T-helper 2 cell treated with Interferon-gamma antibody and Interleukin-4, amounts not matched to agents 5 μg/mL and 100 μg/mL, for 36 hours (primary cell): ENCODE measurements at regions not wholly inside any gene's neighbourhood (a gene's known extent, or its start where the extent isn't known, plus 50 kb on each side); places are given as distances from the start of the nearest gene placed in this dataset.

Experiments used
- DNase-seq: peaks from one replicate; pipeline ENCODE4 v3.0.0; 2021; ENCODE audit warnings: low spot score
- H3K27ac Mint-ChIP-seq: one replicate; pipeline ENCODE4 v1.8.0; 2021; ENCODE audit warnings: mild to moderate bottlenecking, mixed read lengths
- H3K27me3 Mint-ChIP-seq: one replicate; pipeline ENCODE4 v1.8.0; 2021; ENCODE audit warnings: low read depth, mixed read lengths
- H3K36me3 Mint-ChIP-seq: one replicate; pipeline ENCODE4 v1.8.0; 2021; ENCODE audit warnings: low read depth, mixed read lengths
- H3K4me1 Mint-ChIP-seq: one replicate; pipeline ENCODE4 v1.8.0; 2021; ENCODE audit warnings: low read depth, mixed read lengths
- H3K4me3 Mint-ChIP-seq: one replicate; pipeline ENCODE4 v1.8.0; 2022; ENCODE audit warnings: mild to moderate bottlenecking, moderate library complexity, mixed read lengths
- H3K9me3 Mint-ChIP-seq: one replicate; pipeline ENCODE4 v1.8.0; 2021; ENCODE audit warnings: mixed read lengths

DNA sequence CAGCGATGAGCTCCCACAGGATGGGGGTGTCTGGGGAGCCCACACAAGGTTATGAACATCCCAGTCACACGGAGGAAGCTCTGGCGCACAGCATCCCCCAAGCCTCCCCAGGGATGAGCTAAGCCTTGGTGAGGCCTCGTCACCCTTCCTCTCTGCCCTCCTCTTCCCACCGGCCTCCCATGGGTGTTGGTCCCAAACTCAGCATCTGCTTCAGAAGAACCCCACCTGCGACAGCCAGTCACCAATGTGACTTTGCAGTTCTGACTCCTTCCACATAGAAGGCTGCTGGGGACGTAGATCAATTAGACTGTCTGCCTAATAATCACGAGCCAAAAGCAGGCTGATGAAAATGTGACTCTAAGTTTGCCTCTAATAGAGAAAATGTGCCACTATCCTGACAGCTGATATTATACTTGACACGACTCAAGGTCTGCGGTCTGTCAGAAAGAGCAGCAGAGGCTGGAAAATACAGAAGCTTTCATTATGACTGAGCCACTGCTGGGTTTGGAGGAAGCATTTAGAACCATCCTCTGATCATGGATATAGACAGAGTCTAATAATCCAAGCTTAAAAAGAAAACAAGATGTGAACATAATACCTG, 116.0 kb upstream of the PFKP start:
- Mint-ChIP-seq H3K27ac (no peak overlapping the region), H3K9me3 (no peaks in the 10 kb centered on the region), H3K36me3 (no peaks in the 10 kb centered on the region), H3K4me3 (no peak overlapping the region), H3K27me3 (peaks cover 7% of the 10 kb centered on the region), H3K4me1 (peaks cover 26% of the 10 kb centered on the region)
- DNase-seq: no peak

DNA sequence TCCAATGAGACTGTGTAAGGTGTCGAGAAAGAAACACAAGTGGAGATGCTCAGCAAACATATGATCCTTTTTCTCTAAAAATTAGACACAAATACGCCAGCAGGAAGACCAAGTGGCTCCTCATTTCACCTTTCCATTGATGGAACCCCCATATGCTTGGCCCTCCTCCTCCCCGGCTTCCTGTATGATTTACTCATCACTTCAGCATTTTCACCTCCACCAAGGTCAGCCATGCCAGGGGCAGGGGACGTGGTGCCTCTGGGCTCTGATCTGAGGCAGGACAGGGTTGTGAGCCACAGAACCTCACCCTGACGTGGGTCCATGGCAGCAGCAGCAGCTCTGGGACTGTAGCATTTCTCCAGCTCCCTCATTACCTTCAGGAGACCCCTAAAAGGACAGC, 116.8 kb upstream of the PFKP start:
- H3K4me3 Mint-ChIP-seq: no peak overlapping the region
- H3K9me3 Mint-ChIP-seq: no peaks in the 10 kb centered on the region
- H3K27ac Mint-ChIP-seq: no peak overlapping the region

DNA sequence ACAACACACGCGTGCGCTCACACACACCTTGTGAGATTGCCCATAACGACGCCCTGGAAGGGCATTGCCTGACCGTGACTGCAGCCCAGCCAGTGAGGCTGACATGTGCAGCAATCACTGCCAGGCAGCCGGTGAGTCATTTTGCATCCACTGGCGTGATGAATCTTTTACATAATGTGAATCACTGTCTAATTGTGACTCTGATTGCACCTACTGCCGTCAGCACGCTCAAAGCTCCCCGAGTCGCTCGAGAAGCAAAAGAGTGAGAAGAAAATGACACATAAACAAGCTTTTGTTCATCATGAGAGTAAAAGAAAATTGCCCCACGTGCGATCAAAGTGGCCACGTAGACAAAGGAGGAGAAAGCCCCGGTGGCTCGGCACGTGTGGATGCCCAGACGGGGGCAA, 117.4 kb upstream of the PFKP start:
- Mint-ChIP-seq H3K36me3 (no peaks in the 10 kb centered on the region), H3K27ac (no peak overlapping the region), H3K4me1 (peaks cover 26% of the 10 kb centered on the region), H3K4me3 (no peak overlapping the region), H3K9me3 (no peaks in the 10 kb centered on the region), H3K27me3 (peaks cover 7% of the 10 kb centered on the region)
- peak; percentile 52 for DNase-seq

More for the DNA sequence above, 116.8 kb upstream of the PFKP start:
- no peak for DNase-seq
- H3K27me3 Mint-ChIP-seq: peaks cover 7% of the 10 kb centered on the region
- H3K4me1 Mint-ChIP-seq: peaks cover 26% of the 10 kb centered on the region
- no peaks in the 10 kb centered on the region for H3K36me3 Mint-ChIP-seq

DNA sequence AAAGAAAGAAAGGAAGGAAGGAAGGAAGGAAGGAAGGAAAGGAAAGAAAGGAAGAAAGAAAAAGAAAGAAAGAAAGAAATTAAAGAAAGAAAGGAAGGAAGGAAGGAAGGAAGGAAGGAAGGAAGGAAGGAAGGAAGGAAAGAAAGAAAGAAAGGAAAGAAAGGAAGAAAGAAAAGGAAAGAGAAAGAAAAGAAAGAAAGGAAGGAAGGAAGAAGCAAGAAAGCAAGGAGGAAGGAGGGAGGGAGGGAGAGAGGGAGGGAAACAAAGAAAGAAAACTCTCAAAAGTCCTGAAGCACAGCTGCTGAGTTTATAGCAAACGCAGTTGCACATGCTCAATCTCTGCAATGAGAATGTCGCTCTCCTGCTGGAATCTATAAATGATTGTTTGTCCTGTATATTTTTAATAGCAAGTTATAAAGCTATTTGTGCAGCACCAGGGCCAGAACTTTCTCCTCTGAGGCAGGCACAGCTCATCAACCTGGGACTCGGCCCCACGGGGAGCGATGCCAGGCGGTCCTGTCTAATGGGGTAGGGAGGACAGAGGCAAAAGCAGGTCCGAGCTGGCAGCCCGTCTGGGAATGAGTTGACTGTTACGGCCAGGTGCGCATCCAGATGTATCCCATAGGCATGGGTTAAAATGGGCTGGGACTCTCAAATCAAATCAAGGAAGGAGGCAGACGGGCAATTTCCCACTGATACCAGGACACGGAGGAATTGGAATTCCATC, 118.0 kb upstream of the PFKP start:
- H3K27me3 Mint-ChIP-seq: peaks cover 7% of the 10 kb centered on the region
- DNase-seq: no peak
- no peaks in the 10 kb centered on the region for H3K9me3 Mint-ChIP-seq
- peaks cover 26% of the 10 kb centered on the region for H3K4me1 Mint-ChIP-seq
- no peaks in the 10 kb centered on the region for H3K36me3 Mint-ChIP-seq
- no peak overlapping the region for H3K4me3 Mint-ChIP-seq
- no peak overlapping the region for H3K27ac Mint-ChIP-seq

DNA sequence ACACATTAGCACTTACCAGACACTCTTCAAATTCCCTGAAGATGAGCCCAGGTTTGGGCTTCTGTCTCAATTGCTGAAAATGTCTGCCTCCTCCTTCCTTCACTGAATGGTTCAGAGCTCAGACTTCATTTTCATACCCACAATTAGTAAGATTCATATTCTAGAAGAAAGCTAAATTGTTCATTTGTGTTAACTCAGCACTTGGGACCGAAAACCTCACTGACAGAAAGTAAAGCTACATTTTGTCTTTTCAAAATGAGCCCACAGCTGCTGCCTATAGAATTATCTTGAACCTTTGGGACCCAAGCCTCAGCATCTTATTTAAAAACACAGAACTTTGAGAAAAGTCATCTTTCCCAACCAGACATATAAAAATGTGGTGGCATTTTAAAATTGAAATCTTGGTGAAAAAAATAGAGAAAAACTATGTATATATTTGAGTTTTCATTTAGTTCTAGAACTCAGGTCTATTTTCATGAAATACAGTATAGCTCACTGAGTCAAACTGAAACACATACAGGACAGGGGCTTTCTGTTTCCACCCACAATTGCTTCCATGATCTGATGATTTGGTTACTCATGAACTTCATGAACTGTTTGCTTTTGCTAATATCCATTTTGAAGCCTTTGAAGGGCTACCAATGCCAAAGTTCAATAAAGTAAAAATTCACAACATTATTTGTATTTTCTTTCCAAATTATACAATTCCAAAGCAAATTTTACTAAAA, 119.1 kb upstream of the PFKP start:
- Mint-ChIP-seq H3K27ac (peak overlapping the region; percentile 41), H3K4me1 (peaks cover 26% of the 10 kb centered on the region), H3K9me3 (no peaks in the 10 kb centered on the region), H3K4me3 (peak overlapping the region; percentile 5), H3K27me3 (peaks cover 14% of the 10 kb centered on the region), H3K36me3 (no peaks in the 10 kb centered on the region)
- peak; percentile 37 for DNase-seq

DNA sequence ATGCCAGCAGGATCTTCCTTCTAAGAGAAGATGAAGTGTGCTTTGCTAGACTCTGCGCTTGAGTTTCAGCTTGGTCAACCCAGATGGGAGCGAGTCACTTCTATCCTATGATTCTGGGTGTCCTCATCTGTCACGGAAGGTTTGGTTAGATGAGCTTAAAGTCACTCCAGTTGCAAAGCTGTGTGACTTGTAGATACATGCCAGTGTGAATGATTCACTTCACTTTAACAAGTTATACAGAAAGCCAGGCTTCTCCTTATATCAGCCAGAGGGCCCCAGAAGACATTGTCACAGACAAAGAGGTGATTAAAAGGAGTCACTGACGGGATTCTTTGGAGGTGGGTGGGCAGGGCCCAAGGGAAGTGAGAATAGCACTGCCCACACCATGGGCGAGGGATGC, 122.6 kb upstream of the PFKP start:
- Mint-ChIP-seq H3K27me3 (peaks cover 23% of the 10 kb centered on the region), H3K27ac (no peak overlapping the region), H3K4me1 (peaks cover 24% of the 10 kb centered on the region), H3K36me3 (no peaks in the 10 kb centered on the region), H3K4me3 (no peak overlapping the region), H3K9me3 (no peaks in the 10 kb centered on the region)
- no peak for DNase-seq

DNA sequence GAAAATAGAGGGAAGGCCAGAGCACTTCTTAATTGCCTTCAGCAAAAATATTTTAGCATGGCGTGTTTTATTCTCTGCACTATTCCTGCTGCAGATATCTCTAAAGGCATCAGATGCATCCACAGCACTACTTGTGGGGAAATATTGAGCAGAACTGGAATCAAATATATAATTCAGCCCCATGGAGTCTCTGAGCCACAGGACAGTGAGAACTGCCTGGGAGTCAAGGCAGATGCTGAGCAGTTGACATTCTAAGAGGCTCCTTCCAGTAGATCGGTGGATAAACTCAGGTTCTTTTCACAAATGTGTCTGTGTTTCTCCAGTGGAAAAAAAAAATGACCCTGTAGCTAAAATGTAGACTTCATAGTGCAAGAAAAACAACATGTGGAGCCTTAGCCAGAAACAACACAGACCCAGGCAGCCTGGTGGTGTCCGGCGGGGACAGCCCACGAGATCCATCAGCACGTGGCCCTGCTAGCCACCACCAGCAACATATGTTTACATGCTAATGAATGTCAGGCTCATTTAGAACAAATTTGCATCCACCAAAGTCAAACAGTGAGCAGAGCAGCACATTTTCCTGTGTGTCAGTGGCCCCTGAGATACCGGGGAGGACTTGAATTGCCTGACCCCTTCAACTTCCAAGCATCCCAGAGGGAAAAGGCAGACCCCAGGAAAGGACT, 123.3 kb upstream of the PFKP start:
- no peak overlapping the region for H3K4me3 Mint-ChIP-seq
- no peaks in the 10 kb centered on the region for H3K9me3 Mint-ChIP-seq
- H3K27me3 Mint-ChIP-seq: peaks cover 28% of the 10 kb centered on the region
- no peak overlapping the region for H3K27ac Mint-ChIP-seq
- peaks cover 20% of the 10 kb centered on the region for H3K4me1 Mint-ChIP-seq
- H3K36me3 Mint-ChIP-seq: no peaks in the 10 kb centered on the region
- no peak for DNase-seq

DNA sequence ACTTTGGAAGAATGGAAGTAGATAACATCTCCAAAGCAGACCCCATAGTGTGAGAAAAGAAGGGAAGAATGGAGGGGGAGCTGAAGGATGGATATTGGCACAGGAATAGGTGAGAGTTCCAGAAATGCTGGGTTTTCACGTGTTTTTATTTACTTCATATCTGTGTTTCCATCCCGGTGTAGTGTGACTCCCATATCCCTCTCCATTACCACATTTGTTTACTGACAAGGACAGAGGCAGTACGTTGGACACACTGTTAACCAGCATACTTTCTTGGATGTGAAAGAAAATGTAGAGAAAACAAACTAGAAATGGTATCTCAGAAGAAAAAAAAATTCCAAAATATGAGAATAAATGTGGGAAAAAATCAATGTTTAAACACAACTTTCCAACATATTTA, 124.4 kb upstream of the PFKP start:
- no peak overlapping the region for H3K4me3 Mint-ChIP-seq
- H3K36me3 Mint-ChIP-seq: no peaks in the 10 kb centered on the region
- no peak overlapping the region for H3K27ac Mint-ChIP-seq
- no peaks in the 10 kb centered on the region for H3K9me3 Mint-ChIP-seq
- DNase-seq: no peak
- peaks cover 32% of the 10 kb centered on the region for H3K27me3 Mint-ChIP-seq
- H3K4me1 Mint-ChIP-seq: peaks cover 11% of the 10 kb centered on the region

DNA sequence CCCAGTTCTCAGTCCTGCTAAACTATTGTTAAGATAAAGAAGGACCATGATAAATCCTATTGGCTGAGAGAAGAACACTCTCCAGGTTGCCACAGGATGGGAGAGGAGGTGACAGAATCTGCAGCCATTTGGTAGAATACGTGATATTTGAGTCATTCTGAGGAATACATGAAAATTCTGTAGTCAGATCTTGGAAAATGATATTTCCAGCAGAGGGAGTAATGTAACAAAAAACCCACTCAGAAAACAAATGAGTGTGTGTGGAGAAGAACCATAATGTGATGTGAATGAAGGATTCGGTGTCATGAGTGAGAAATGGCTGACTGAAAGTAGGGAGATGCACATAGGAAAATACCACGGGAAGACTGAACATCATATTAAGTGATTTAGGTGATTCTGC, 128.5 kb upstream of the PFKP start:
- Mint-ChIP-seq H3K9me3 (no peaks in the 10 kb centered on the region), H3K4me1 (no peaks in the 10 kb centered on the region), H3K27me3 (peaks cover 46% of the 10 kb centered on the region), H3K4me3 (no peak overlapping the region), H3K27ac (no peak overlapping the region), H3K36me3 (no peaks in the 10 kb centered on the region)
- DNase-seq: no peak

DNA sequence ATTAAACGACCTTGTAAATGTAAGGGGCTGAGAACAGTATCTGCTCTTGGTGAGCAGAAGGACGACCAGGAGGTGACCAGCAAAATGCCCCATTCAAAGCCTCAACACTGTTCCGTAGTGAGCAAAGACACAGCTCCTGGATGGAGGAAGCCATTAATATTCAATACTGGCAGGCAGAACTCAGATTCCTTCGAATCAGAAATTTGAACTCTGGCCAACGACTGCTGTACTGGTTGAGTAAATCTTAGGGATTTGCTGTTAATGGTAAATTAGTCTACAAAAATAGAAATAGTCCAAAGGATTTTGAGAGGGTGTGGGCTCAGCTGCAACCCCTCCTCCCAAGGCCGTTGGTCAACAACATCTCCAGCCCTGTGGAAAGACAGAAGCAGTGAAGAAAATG, 130.5 kb upstream of the PFKP start:
- H3K36me3 Mint-ChIP-seq: no peaks in the 10 kb centered on the region
- H3K9me3 Mint-ChIP-seq: no peaks in the 10 kb centered on the region
- H3K27me3 Mint-ChIP-seq: peaks cover 39% of the 10 kb centered on the region
- no peaks in the 10 kb centered on the region for H3K4me1 Mint-ChIP-seq
- DNase-seq: no peak
- H3K27ac Mint-ChIP-seq: no peak overlapping the region
- no peak overlapping the region for H3K4me3 Mint-ChIP-seq

DNA sequence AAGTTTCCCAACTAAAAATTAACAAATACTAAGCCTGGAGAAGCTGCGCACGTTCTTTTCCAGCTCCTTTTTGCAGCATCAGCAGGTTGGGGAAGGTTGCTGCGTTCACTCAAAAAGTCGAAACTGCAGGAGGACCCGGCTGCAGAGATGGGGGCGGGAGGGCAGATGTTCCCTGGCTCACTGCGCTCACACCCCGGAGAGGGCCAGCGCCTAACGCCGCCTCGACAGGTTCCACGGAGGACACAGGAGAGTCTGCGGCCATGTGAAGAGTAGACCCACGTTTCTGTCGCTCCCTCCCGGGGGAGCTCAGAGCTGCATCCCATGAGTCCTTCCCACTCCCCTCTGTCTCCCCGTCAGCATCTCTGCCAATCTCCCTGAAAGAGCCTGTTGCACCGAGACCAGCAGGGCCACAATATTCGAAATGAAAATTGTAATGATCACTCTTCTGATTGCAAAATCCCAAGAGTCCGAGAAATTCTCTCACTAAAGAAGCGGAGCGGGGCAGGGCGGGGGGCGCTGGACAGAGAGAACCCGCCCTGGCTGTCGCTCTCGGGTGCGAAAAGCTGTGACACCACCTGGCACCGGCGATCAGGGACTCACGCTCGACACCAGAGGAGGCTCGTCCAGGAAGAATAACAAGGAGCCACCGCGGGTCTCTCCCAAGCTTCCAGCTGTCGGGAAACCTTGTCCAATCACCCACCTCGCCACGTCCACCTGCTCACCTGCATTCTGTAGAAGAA, 131.5 kb upstream of the PFKP start:
- no peaks in the 10 kb centered on the region for H3K9me3 Mint-ChIP-seq
- H3K36me3 Mint-ChIP-seq: no peaks in the 10 kb centered on the region

DNA sequence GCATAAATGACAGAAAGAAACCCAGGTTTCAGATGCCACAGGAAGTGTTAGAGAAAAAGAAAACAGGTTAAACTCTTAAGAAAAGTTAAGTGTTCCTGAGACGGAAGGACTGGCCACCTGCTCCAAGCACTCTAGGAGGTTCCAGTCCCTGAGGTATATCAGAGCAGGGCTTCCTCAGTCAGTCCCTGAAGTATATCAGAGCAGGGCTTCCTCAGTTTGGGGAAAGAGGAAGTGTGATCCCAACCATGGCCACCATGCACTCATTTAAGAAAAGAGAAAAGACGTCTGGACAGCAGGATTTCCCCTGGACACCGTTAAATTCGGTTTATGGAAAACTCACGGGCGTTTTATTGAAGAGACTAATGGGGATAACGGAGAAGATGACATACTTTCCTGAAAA, 133.4 kb upstream of the PFKP start:
- peaks cover 28% of the 10 kb centered on the region for H3K27me3 Mint-ChIP-seq
- H3K4me1 Mint-ChIP-seq: no peaks in the 10 kb centered on the region
- no peaks in the 10 kb centered on the region for H3K36me3 Mint-ChIP-seq
- H3K9me3 Mint-ChIP-seq: no peaks in the 10 kb centered on the region
- no peak overlapping the region for H3K4me3 Mint-ChIP-seq
- no peak overlapping the region for H3K27ac Mint-ChIP-seq
- no peak for DNase-seq

More for the DNA sequence above, 131.5 kb upstream of the PFKP start:
- H3K4me3 Mint-ChIP-seq: no peak overlapping the region
- H3K27ac Mint-ChIP-seq: no peak overlapping the region
- no peak for DNase-seq
- peaks cover 32% of the 10 kb centered on the region for H3K27me3 Mint-ChIP-seq
- no peaks in the 10 kb centered on the region for H3K4me1 Mint-ChIP-seq

DNA sequence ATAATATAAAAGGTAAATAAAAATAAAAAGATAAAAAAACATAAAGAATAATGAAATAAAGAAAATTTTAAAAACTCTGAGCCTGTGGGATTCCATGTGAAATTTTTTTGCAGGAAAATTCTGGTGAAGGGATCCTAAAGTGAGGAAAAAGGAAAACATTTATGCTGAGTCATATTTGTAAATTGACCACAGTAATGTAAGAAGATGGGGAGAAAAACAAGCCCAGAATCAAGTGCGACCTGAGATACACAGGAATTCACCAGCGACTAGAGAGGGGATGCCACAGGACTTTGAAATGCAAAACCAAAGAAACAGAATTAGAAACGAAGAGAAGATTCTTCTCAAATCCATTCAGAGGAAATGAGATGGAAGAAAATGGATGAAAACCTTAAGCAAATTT, 133.8 kb upstream of the PFKP start:
- Mint-ChIP-seq H3K9me3 (no peaks in the 10 kb centered on the region), H3K36me3 (no peaks in the 10 kb centered on the region), H3K27me3 (peaks cover 24% of the 10 kb centered on the region), H3K27ac (no peak overlapping the region), H3K4me1 (peaks cover under 1% of the 10 kb centered on the region), H3K4me3 (no peak overlapping the region)
- no peak for DNase-seq
